KMS-11 (cell line): ENCODE measurements at regions not wholly inside any gene's neighbourhood (a gene's known extent, or its start where the extent isn't known, plus 50 kb on each side); places are given as distances from the start of the nearest gene placed in this dataset.

Source experiments
- H2AFZ ChIP-seq: fragments of 200-600 bp; sonication (generic); 2 replicates; pipeline ENCODE4 v1.6.1; 2016; ENCODE audit warnings: antibody characterized with exemption, mixed run types, low read depth
- H3K27ac ChIP-seq: fragments of 200-600 bp; sonication (generic); 2 replicates; pipeline ENCODE4 v1.6.1; 2016; ENCODE audit warnings: mild to moderate bottlenecking, mixed run types
- H3K27me3 ChIP-seq: fragments of 200-600 bp; sonication (generic); 2 replicates; pipeline ENCODE4 v1.6.1; 2017; ENCODE audit warnings: mild to moderate bottlenecking, low read depth, mixed run types, moderate library complexity; ENCODE audit not compliant: insufficient read depth
- H3K36me3 ChIP-seq: fragments of 200-600 bp; sonication (generic); 2 replicates; pipeline ENCODE4 v1.6.1; 2017; ENCODE audit warnings: mild to moderate bottlenecking, mixed run types; ENCODE audit not compliant: insufficient read depth
- H3K4me1 ChIP-seq: fragments of 200-600 bp; sonication (generic); 2 replicates; pipeline ENCODE4 v1.6.1; 2016; ENCODE audit warnings: mild to moderate bottlenecking, low read depth, mixed run types; ENCODE audit not compliant: poor library complexity, severe bottlenecking
- H3K4me2 ChIP-seq: fragments of 200-600 bp; sonication (generic); 2 replicates; pipeline ENCODE4 v1.7.0; 2016; ENCODE audit warnings: mild to moderate bottlenecking, mixed run types
- H3K4me3 ChIP-seq: fragments of 200-600 bp; sonication (generic); IDR thresholded peaks from 2 replicates; pipeline ENCODE4 v1.6.1; 2017; ENCODE audit warnings: low read depth, low read length, mixed read lengths; ENCODE audit not compliant: insufficient read depth
- H3K79me2 ChIP-seq: fragments of 200-600 bp; sonication (generic); 2 replicates; pipeline ENCODE4 v1.6.1; 2016; ENCODE audit warnings: low read depth, mixed run types; ENCODE audit not compliant: insufficient read depth
- H3K9ac ChIP-seq: fragments of 200-600 bp; sonication (generic); 2 replicates; pipeline ENCODE4 v1.6.1; 2016; ENCODE audit warnings: mild to moderate bottlenecking, mixed run types
- H4K20me1 ChIP-seq: fragments of 200-600 bp; sonication (generic); 2 replicates; pipeline ENCODE4 v1.6.1; 2016; ENCODE audit warnings: mild to moderate bottlenecking, mixed run types; ENCODE audit not compliant: insufficient read depth
- CTCF ChIP-seq: fragments of 200-600 bp; sonication (generic); conservative IDR thresholded peaks from 2 replicates; pipeline ENCODE4 v1.6.1; 2017; ENCODE audit warnings: low read depth, mild to moderate bottlenecking, antibody characterized with exemption, low read length, moderate library complexity, mixed read lengths

GRCh38 chr2:78967294-78967693 is 58.2 kb upstream of the REG3G start:
- Histone ChIP-seq H3K4me3 (no peak overlapping the region), H3K79me2 (no peaks in the 10 kb centered on the region), H3K27me3 (no peaks in the 10 kb centered on the region), H3K4me2 (no peak overlapping the region), H3K27ac (no peak overlapping the region), H3K4me1 (no peaks in the 10 kb centered on the region), H4K20me1 (no peaks in the 10 kb centered on the region), H3K36me3 (no peaks in the 10 kb centered on the region), H3K9ac (no peak overlapping the region), H2AFZ (no peak overlapping the region)
- no peak for TF ChIP-seq CTCF

GRCh38 chr2:78973630-78974029 is 51.9 kb upstream of the REG3G start:
- Histone ChIP-seq H3K4me2 (no peak overlapping the region), H3K9ac (no peak overlapping the region), H3K27ac (no peak overlapping the region), H3K79me2 (no peaks in the 10 kb centered on the region), H2AFZ (no peak overlapping the region), H3K36me3 (no peaks in the 10 kb centered on the region), H3K4me1 (no peaks in the 10 kb centered on the region), H4K20me1 (no peaks in the 10 kb centered on the region), H3K4me3 (no peak overlapping the region), H3K27me3 (no peaks in the 10 kb centered on the region)
- TF ChIP-seq CTCF = no peak
